NCI-H774 (cell line): ENCODE measurements at regions not wholly inside any gene's neighbourhood (a gene's known extent, or its start where the extent isn't known, plus 50 kb on each side); places are given as distances from the start of the nearest gene placed in this dataset.
"Not testable (repeated sequence)": the region's sequence is repeated elsewhere in the genome, so short reads cannot be mapped to it uniquely, and the experiment has no call there.

Experiments
- DNase-seq: peaks from one replicate; lab custom pipeline; 2025; lab: John Stamatoyannopoulos, UW

DNA sequence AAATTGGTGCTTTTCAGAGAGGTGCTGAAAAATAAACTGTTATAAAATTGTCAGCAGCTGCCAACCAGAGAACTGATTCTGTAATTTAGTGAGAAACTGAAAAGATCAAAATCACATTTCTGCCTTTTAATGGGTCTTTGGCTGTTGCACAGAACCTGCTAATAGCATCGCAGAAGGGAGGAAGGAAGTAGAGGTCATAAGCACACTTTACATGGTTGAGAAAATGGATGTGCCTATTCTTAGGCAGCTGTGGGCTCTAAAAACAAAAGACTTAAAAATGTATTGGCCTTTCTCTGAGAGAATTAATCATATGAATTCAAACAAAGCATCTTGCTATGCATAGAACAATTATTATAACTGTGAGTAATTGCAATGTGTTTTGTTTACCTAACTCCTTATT, 1186.9 kb downstream of the DSC3 start:
- no peak for DNase-seq

DNA sequence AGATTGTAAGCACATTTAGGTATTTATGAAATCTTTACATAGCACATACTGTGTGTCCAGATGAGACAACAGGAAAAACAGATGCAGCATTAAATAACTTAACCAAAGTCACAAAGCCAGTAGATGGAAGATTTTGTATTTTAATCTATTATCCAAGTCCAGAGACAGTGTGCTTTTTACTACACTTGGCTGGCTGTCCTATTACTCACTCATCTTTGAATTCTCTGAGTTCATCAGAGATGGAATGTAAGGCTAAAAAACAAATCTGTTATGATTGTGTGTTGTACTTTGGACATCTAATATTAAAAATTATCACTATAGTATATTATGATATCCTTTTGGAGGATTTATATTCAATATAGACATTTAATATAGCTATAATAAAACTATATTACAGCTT, 1189.4 kb downstream of the DSC3 start:
- DNase-seq: no peak

GRCh38 chr18:29849144-29849543, 1193.4 kb downstream of the DSC3 start:
- no peak for DNase-seq

GRCh38 chr18:29841631-29842030, 1200.9 kb downstream of the DSC3 start:
- no peak for DNase-seq

DNA sequence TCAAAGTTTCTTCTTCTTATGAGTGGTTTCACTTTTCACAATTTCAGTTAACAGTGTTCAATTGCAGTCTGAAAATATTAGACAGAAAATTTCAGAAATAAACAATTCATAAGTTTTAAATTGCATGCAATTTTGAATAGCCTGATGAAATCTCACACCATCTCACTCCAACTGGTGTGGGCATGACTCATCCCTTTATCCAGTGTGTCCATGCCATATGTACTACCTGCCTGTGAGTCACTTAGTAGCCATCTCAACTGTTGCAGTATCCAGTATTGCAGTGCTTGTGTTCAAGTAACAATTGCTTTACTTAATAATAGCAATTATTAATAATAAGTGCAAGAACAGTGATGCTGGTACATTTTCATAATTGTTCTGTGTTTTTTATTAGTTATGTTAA, 1202.5 kb downstream of the DSC3 start:
- DNase-seq: no peak

GRCh38 chr18:29838961-29839360, 1203.6 kb downstream of the DSC3 start:
- DNase-seq: not testable (repeated sequence)

- no peak for DNase-seq
Observed at GRCh38 chr18:29838556-29838955, 1204.0 kb downstream of the DSC3 start.

- no peak for DNase-seq
Observed at GRCh38 chr18:29823671-29824070, 1218.9 kb downstream of the DSC3 start.

- DNase-seq: no peak
Observed at GRCh38 chr18:29821544-29821943, 1221.0 kb downstream of the DSC3 start.

DNA sequence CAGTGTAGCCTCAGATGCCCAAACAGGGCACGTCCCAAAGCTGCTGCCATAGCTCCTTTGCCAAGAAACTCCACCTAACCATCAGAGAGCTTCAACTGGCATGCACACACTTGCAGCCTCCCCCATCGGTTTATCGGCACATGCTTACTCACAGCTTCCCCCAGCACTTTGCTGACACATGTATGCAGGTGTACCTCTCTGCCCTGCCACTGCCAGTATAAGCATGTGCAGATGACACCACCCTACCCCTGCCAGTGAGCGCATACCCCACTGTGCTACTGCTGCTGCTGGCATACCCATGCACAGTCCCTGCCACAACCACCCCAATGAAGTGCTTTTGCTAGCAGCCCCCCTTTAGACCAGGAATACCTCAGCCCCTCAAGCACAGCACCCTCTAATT, 1231.0 kb downstream of the DSC3 start:
- no peak for DNase-seq

- no peak for DNase-seq
Observed at GRCh38 chr18:29780816-29781215, 1261.7 kb downstream of the DSC3 start.

- no peak for DNase-seq
Observed at GRCh38 chr18:29779096-29779495, 1263.4 kb downstream of the DSC3 start.

DNA sequence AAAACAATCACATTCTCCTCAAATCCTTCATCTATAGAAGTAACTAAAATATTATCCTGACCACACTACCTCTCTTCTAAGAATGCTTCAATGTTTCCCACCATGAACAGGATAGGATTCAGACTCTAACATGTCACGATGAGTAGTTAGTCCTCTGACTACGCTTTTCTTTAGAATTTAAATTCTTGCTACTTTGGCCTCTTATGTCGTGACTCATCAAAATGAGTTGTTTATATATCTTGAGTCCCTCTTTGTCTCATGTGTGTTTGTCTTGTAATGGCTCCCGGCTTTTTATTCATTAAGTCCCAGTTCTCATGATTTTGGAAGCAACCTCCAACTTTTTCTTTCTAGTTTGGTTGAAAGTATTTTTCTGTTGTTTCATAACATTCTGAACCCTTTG, 1289.2 kb downstream of the DSC3 start:
- no peak for DNase-seq

- DNase-seq: no peak
Observed at GRCh38 chr18:29749704-29750103, 1292.8 kb downstream of the DSC3 start.

- no peak for DNase-seq
Observed at GRCh38 chr18:29741461-29741860, 1301.1 kb downstream of the DSC3 start.

DNA sequence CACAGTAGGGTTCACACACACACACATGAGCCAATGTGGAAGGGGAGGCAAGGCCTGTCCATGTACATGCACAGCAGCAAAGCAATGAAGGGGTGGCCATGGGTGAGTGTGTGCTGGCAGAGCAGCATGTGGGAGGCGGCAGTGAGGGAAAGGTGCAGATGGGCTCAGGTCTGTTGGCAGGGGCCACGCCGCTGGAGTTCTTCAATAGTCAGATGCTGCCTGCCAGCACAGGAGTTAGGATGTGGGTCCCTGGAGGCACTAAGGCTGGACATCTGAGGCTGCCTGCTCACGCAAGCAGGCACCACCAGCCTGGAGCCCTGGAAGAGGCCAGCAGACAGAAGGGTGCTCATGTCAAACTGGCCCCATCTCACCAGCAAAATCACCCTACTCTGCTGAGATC, 1304.9 kb downstream of the DSC3 start:
- no peak for DNase-seq

DNA sequence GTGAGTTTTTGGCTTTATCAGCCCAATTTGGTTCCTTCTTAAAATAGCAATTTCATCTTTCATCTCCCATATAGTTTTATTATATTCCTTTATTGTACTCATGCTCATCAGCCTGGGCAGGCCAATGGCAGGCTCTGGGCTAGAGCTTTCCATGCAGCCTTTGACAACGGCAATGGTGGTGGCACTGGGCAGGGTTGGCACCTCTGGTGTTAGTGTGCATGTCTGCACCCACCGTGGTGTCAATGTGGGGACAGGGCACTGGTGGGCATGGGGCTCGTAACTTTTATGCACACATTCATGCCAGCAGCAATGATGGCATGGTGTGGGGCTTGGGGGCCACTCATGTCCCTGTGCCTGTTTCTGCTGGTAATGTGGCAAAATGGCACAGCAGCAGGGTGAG, 1305.4 kb downstream of the DSC3 start:
- DNase-seq: no peak

- no peak for DNase-seq
Observed at GRCh38 chr18:29730073-29730472, 1312.5 kb downstream of the DSC3 start.

DNA sequence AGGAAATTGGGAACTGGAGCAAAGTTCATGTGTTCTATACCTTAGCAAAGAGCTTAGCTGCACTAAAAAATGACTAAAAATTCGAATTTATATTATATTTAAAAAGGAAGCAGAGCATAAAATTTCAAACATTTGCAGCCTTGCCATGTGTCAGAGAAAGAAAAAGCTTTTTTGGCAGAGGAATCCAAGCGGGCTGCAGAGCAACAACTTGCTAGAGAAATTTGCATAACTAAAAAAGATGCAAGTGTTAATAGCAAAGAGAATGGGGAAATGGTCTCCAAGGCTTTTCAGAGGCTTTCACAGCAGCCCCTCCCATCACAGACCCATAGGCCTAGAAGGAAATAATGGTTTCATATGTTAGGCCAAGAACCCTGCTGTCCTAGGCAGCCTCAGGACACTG, 1315.9 kb downstream of the DSC3 start:
- no peak for DNase-seq

DNA sequence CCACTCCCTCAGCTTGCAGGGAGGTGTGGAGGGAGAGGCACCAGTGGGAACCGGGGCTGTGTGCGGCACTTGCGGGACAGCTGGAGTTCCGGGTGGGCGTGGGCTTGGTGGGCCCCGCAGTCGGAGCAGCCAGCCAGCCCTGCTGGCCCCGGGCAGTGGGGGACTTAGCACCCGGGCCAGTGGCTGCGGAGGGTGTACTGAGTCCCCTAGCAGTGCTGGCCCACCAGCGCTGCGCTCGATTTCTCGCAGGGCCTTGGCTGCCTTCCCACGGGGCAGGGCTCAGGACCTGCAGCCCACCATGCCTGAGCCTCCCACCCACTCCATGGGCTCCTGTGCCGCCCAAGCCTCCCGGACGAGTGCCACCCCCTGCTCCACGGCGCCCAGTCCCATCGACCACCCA, 1319.1 kb downstream of the DSC3 start:
- not testable (repeated sequence) for DNase-seq

GRCh38 chr18:29715960-29716359, 1326.6 kb downstream of the DSC3 start:
- not testable (repeated sequence) for DNase-seq

DNA sequence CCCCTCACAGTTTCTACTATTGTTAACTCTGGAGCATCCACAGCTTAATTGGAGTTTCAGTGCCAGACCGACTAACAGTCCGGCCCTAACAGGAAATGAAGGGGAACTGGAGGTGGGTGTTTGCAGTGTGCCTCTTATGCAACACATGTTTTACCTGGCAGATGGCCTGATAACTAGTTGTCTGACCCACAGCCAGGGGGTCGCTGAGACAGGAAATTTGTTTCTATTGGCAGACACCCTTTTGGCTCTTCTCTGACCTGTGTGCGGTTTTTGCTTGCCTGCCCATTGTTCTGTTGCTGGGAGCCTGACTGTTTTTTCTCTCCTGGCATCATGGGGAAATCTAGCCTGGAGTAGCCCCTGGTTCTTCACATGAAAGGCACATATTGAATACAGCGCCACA, 1329.8 kb downstream of the DSC3 start:
- DNase-seq: no peak

- DNase-seq: no peak
Observed at GRCh38 chr18:29711932-29712331, 1330.6 kb downstream of the DSC3 start.

DNA sequence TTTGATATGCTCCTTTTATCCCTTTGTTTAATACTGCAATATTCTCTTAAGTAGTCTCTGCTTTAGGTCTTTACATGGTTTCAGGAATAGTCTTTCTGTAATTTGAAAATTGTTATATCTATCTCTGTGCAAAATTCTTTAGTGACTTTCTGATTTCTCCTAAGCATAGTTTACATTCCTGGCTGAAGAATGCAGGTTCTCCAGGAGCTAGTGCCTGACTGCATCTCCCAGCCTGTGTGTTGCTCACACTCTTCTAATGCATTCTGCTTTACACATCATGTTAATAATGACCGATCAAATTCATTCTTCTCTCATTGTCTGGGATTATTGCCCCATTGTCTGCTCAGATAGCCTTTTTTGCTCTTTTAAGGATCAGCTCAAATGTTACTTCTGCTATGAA, 1349.2 kb downstream of the DSC3 start:
- DNase-seq: no peak

DNA sequence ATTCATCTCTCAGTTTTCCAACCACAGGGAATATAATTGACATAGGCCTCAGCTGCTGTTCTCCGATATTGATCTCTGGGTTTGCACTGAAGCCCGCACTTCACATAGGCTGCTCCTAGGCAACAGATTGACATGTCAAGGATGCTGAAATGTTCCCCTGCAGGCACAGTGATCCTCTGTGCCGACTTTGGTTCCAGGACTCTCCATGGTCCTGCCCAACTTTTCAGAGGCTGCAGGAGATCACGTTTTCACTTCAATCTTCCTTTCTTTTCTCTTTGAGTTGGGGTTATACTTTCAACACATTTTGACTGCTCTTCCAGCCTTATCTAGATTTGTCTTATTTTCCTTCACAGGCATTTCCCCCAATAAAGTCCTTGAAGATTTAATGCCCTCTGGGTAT, 1361.0 kb downstream of the DSC3 start:
- DNase-seq: no peak
